ENCODE measurements at regions not wholly inside any gene's neighbourhood (a gene's known extent, or its start where the extent isn't known, plus 50 kb on each side); places are given as distances from the start of the nearest gene placed in this dataset.

GRCh38 chr2:226251661-226252060 lies 548.0 kb downstream of the IRS1 start:
- TF ChIP-seq CTCF (IDR thresholded peaks at IDR 0.05) = no peak
- TF ChIP-seq POLR2A (IDR thresholded peaks at IDR 0.05) = no peak
